Epithelial cell of proximal tubule (primary cell): ENCODE measurements at regions not wholly inside any gene's neighbourhood (a gene's known extent, or its start where the extent isn't known, plus 50 kb on each side); places are given as distances from the start of the nearest gene placed in this dataset.

Source experiments
- DNase-seq: peaks from one replicate; pipeline ENCODE4 v3.0.0-alpha.2; 2011; ENCODE audit warnings: low read depth
- H3K4me3 ChIP-seq: 2 replicates; pipeline ENCODE4 v1.5.1; 2011; ENCODE audit warnings: low read depth, mild to moderate bottlenecking, low read length
- CTCF ChIP-seq: conservative IDR thresholded peaks from 2 replicates; pipeline ENCODE4 v1.5.1; 2012; ENCODE audit warnings: low read depth, mild to moderate bottlenecking, low read length

GRCh38 chr11:101336155-101336554 lies 206.5 kb upstream of the PGR start:
- no peak overlapping the region for H3K4me3 ChIP-seq
- TF ChIP-seq CTCF: no peak
- DNase-seq: no peak

GRCh38 chr11:101334581-101334980 lies 205.0 kb upstream of the PGR start:
- no peak for TF ChIP-seq CTCF
- H3K4me3 ChIP-seq: no peak overlapping the region

GRCh38 chr11:101331411-101331810 lies 201.8 kb upstream of the PGR start:
- no peak overlapping the region for H3K4me3 ChIP-seq
- no peak for DNase-seq
- no peak for TF ChIP-seq CTCF

More at GRCh38 chr11:101334581-101334980, 205.0 kb upstream of the PGR start:
- no peak for DNase-seq

- no peak overlapping the region for H3K4me3 ChIP-seq
- no peak for DNase-seq
- no peak for TF ChIP-seq CTCF
Measured at GRCh38 chr11:101327908-101328307, 198.3 kb upstream of the PGR start.

- TF ChIP-seq CTCF: no peak
- no peak overlapping the region for H3K4me3 ChIP-seq
- no peak for DNase-seq
Measured at GRCh38 chr11:101326141-101326540, 196.5 kb upstream of the PGR start.

- TF ChIP-seq CTCF: peak; percentile 38
- no peak overlapping the region for H3K4me3 ChIP-seq
- no peak for DNase-seq
Measured at GRCh38 chr11:101323997-101324396, 194.4 kb upstream of the PGR start.

GRCh38 chr11:101321222-101321621 lies 191.6 kb upstream of the PGR start:
- no peak overlapping the region for H3K4me3 ChIP-seq
- no peak for DNase-seq
- no peak for TF ChIP-seq CTCF
